GM23338 (cell line): ENCODE measurements at regions not wholly inside any gene's neighbourhood (a gene's known extent, or its start where the extent isn't known, plus 50 kb on each side); places are given as distances from the start of the nearest gene placed in this dataset.

Source experiments
- ATAC-seq: fragments of 200-7000 bp; cut with Tn5 transposase; 3 replicates; pipeline ENCODE4 v1.9.1; 2020
- DNase-seq: peaks from one replicate; pipeline ENCODE4 v3.0.0-alpha.2; 2015; ENCODE audit warnings: low spot score
- H2AFZ ChIP-seq: fragments of 200-600 bp; sonication (generic); 2 replicates; pipeline ENCODE4 v1.8.0; 2016; ENCODE audit warnings: antibody characterized with exemption, mild to moderate bottlenecking, moderate library complexity
- H3F3A ChIP-seq: fragments of 200-600 bp; sonication (generic); replicated peaks from 2 replicates; pipeline ENCODE4 v1.8.0; 2017; ENCODE audit warnings: antibody characterized with exemption, mixed run types, low read depth
- H3K27ac ChIP-seq: fragments of 200-600 bp; sonication (generic); 2 replicates; pipeline ENCODE4 v1.6.1; 2016; ENCODE audit warnings: low read depth
- H3K27me3 ChIP-seq: fragments of 200-600 bp; sonication (generic); 2 replicates; pipeline ENCODE4 v1.8.0; 2016; ENCODE audit warnings: mild to moderate bottlenecking, mixed run types, moderate library complexity; ENCODE audit not compliant: insufficient read depth
- H3K36me3 ChIP-seq: fragments of 200-600 bp; sonication (generic); 2 replicates; pipeline ENCODE4 v1.8.0; 2016; ENCODE audit warnings: mild to moderate bottlenecking; ENCODE audit not compliant: insufficient read depth
- H3K4me1 ChIP-seq: fragments of 200-600 bp; sonication (generic); 2 replicates; pipeline ENCODE4 v1.8.0; 2016; ENCODE audit warnings: mild to moderate bottlenecking, moderate library complexity; ENCODE audit not compliant: insufficient read depth
- H3K4me2 ChIP-seq: fragments of 200-600 bp; sonication (generic); 2 replicates; pipeline ENCODE4 v1.7.1; 2017; ENCODE audit warnings: mixed run types
- H3K4me3 ChIP-seq: fragments of 200-600 bp; sonication (generic); 2 replicates; pipeline ENCODE4 v1.6.1; 2016; ENCODE audit warnings: mixed run types
- H3K79me2 ChIP-seq: fragments of 200-600 bp; sonication (generic); replicated peaks from 2 replicates; pipeline ENCODE4 v1.8.0; 2017; ENCODE audit warnings: mild to moderate bottlenecking; ENCODE audit not compliant: insufficient read depth
- H3K9me2 ChIP-seq: fragments of 200-600 bp; sonication (generic); 2 replicates; pipeline ENCODE4 v1.8.0; 2017; ENCODE audit not compliant: insufficient read depth
- H4K20me1 ChIP-seq: fragments of 200-600 bp; sonication (generic); replicated peaks from 2 replicates; pipeline ENCODE4 v1.8.0; 2017; ENCODE audit warnings: mild to moderate bottlenecking; ENCODE audit not compliant: insufficient read depth
- H3K27ac Mint-ChIP-seq: 2 replicates; pipeline ENCODE4 v1.8.0; 2020; ENCODE audit warnings: inconsistent platforms, mild to moderate bottlenecking, moderate library complexity, mixed read lengths
- H3K27me3 Mint-ChIP-seq: 3 replicates; pipeline ENCODE4 v1.8.0; 2022; ENCODE audit warnings: low read depth, mild to moderate bottlenecking, moderate library complexity, mixed read lengths, inconsistent platforms; ENCODE audit not compliant: insufficient read depth, poor library complexity
- H3K36me3 Mint-ChIP-seq: 3 replicates; pipeline ENCODE4 v1.8.0; 2021; ENCODE audit warnings: low read depth, mild to moderate bottlenecking, inconsistent platforms, moderate library complexity, mixed read lengths
- H3K4me1 Mint-ChIP-seq: 3 replicates; pipeline ENCODE4 v1.8.0; 2020; ENCODE audit warnings: mild to moderate bottlenecking, inconsistent platforms, mixed read lengths
- H3K4me3 Mint-ChIP-seq: 3 replicates; pipeline ENCODE4 v1.8.0; 2021; ENCODE audit warnings: moderate library complexity, mild to moderate bottlenecking, inconsistent platforms, mixed read lengths
- H3K9me3 Mint-ChIP-seq: 3 replicates; pipeline ENCODE4 v1.8.0; 2020; ENCODE audit warnings: moderate library complexity, mild to moderate bottlenecking, inconsistent platforms, mixed read lengths
- CREB1 ChIP-seq: fragments of 250-450 bp; sonication (Bioruptor Pico); IDR thresholded peaks from 2 replicates; pipeline ENCODE4 v1.5.0; 2020; ENCODE audit warnings: low read depth, mild to moderate bottlenecking, moderate library complexity
- ETS1 ChIP-seq: IDR thresholded peaks from 2 replicates; pipeline ENCODE4 v1.6.1; 2016; ENCODE audit warnings: antibody characterized with exemption
- EZH2 ChIP-seq: fragments of 200-600 bp; sonication (generic); IDR thresholded peaks from one replicate; pipeline ENCODE4 v1.8.0; 2017; ENCODE audit warnings: antibody characterized with exemption, mild to moderate bottlenecking, low read depth; ENCODE audit not compliant: unreplicated experiment
- EZH2phosphoT487 ChIP-seq: fragments of 200-600 bp; sonication (generic); IDR thresholded peaks from one replicate; pipeline ENCODE4 v1.8.1; 2018; ENCODE audit warnings: antibody characterized with exemption; ENCODE audit not compliant: unreplicated experiment
- JUNB ChIP-seq: IDR thresholded peaks from one replicate; pipeline ENCODE4 v1.6.1; 2016; ENCODE audit warnings: antibody characterized with exemption; ENCODE audit not compliant: unreplicated experiment
- NANOG ChIP-seq: IDR thresholded peaks from 2 replicates; pipeline ENCODE4 v1.6.1; 2016; ENCODE audit warnings: antibody characterized with exemption, borderline replicate concordance
- POLR2AphosphoS5 ChIP-seq: IDR thresholded peaks from 2 replicates; pipeline ENCODE4 v1.6.1; 2016; ENCODE audit warnings: antibody characterized with exemption, low read depth
- STAT1 ChIP-seq: IDR thresholded peaks from one replicate; pipeline ENCODE4 v1.6.1; 2016; ENCODE audit warnings: antibody characterized with exemption; ENCODE audit not compliant: unreplicated experiment
- ZNF114 ChIP-seq: fragments of 250-450 bp; sonication (Bioruptor Pico); IDR thresholded peaks from 2 replicates; pipeline ENCODE4 v1.5.0; 2020; ENCODE audit warnings: mild to moderate bottlenecking, moderate library complexity
- ZNF331 ChIP-seq: fragments of 250-450 bp; sonication (Bioruptor Pico); IDR thresholded peaks from 2 replicates; pipeline ENCODE4 v1.5.0; 2020; ENCODE audit warnings: low read depth, mild to moderate bottlenecking, moderate library complexity
- TF ChIP-seq, protein P1 (sequence below): fragments of 250-450 bp; sonication (Bioruptor Pico); IDR thresholded peaks from 2 replicates; pipeline ENCODE4 v1.5.0; 2020; ENCODE audit warnings: mild to moderate bottlenecking, moderate library complexity

- Mint-ChIP-seq H3K9me3 (no peaks in the 10 kb centered on the region), H3K27me3 (no peaks in the 10 kb centered on the region), H3K27ac (no peak overlapping the region), H3K4me1 (peaks cover 5% of the 10 kb centered on the region; the same call in 2 of the 3 replicates), H3K36me3 (no peaks in the 10 kb centered on the region), H3K4me3 (no peak overlapping the region)
- DNase-seq (no peak), ATAC-seq (no peak)
- no peaks in the 10 kb centered on the region for H3K36me3 ChIP-seq
- H3K79me2 ChIP-seq, result no peaks in the 10 kb centered on the region
- H3K4me2 ChIP-seq, result no peak overlapping the region
- TF ChIP-seq STAT1 (no peak), EZH2phosphoT487 (no peak), CREB1 (CRISPR knock-in tag) (no peak), POLR2AphosphoS5 (no peak)
- H2AFZ ChIP-seq, result no peak overlapping the region
- peaks cover 7% of the 10 kb centered on the region for H3K9me2 ChIP-seq
- no peaks in the 10 kb centered on the region for H4K20me1 ChIP-seq
- no peak overlapping the region for H3K4me3 ChIP-seq
- H3K27me3 ChIP-seq, result peaks cover 6% of the 10 kb centered on the region; the same call in 1 of the 2 replicates
- no peak overlapping the region for H3K27ac ChIP-seq
- no peaks in the 10 kb centered on the region for H3F3A ChIP-seq
- H3K4me1 ChIP-seq, result no peaks in the 10 kb centered on the region; the same call in 1 of the 2 replicates
Measured at GRCh38 chr12:13770576-13770975, 210.8 kb downstream of the GRIN2B start.

DNA sequence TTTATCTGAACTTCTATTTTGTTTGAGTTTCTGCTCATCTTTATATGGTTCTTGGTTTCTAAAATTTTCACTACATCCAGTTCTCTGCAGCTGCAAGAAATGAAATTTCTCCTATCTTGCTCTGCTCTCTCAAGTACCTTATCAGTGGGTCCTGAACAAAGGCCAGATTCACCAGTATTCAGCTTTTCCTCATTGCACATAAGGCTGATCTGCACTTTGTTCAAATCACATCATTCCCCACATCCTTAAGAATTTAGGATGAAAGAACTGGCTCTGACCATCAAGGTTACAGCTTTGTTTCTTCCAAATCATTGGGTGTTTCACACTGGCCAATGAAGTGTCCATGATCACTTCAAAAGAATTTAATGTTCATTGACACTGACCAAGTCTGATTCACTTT lies 211.4 kb downstream of the GRIN2B start:
- Mint-ChIP-seq H3K9me3 (no peaks in the 10 kb centered on the region), H3K27ac (no peak overlapping the region), H3K4me1 (peaks cover 5% of the 10 kb centered on the region; the same call in 2 of the 3 replicates), H3K27me3 (no peaks in the 10 kb centered on the region), H3K4me3 (no peak overlapping the region), H3K36me3 (no peaks in the 10 kb centered on the region)
- no peak for ATAC-seq
- Histone ChIP-seq H3K27me3 (peaks cover 2% of the 10 kb centered on the region; the same call in 1 of the 2 replicates), H3K4me2 (no peak overlapping the region), H2AFZ (no peak overlapping the region), H3K27ac (no peak overlapping the region), H3K4me3 (no peak overlapping the region), H4K20me1 (no peaks in the 10 kb centered on the region), H3K9me2 (peaks cover 7% of the 10 kb centered on the region), H3K79me2 (no peaks in the 10 kb centered on the region), H3K4me1 (no peaks in the 10 kb centered on the region; the same call in 1 of the 2 replicates), H3F3A (no peaks in the 10 kb centered on the region), H3K36me3 (no peaks in the 10 kb centered on the region)
- TF ChIP-seq NANOG (no peak), ZNF331 (CRISPR knock-in tag) (no peak)
- no peak for DNase-seq

- H3K27ac Mint-ChIP-seq, result no peak overlapping the region
- no peak for ATAC-seq
- H3K4me3 Mint-ChIP-seq, result no peak overlapping the region
- TF ChIP-seq ZNF331 (CRISPR knock-in tag) (no peak), CREB1 (CRISPR knock-in tag) (no peak), ZNF114 (no peak), JUNB (no peak), NANOG (no peak), POLR2AphosphoS5 (no peak), EZH2 (no peak), ETS1 (no peak), STAT1 (no peak)
- TF ChIP-seq, protein P1, sequence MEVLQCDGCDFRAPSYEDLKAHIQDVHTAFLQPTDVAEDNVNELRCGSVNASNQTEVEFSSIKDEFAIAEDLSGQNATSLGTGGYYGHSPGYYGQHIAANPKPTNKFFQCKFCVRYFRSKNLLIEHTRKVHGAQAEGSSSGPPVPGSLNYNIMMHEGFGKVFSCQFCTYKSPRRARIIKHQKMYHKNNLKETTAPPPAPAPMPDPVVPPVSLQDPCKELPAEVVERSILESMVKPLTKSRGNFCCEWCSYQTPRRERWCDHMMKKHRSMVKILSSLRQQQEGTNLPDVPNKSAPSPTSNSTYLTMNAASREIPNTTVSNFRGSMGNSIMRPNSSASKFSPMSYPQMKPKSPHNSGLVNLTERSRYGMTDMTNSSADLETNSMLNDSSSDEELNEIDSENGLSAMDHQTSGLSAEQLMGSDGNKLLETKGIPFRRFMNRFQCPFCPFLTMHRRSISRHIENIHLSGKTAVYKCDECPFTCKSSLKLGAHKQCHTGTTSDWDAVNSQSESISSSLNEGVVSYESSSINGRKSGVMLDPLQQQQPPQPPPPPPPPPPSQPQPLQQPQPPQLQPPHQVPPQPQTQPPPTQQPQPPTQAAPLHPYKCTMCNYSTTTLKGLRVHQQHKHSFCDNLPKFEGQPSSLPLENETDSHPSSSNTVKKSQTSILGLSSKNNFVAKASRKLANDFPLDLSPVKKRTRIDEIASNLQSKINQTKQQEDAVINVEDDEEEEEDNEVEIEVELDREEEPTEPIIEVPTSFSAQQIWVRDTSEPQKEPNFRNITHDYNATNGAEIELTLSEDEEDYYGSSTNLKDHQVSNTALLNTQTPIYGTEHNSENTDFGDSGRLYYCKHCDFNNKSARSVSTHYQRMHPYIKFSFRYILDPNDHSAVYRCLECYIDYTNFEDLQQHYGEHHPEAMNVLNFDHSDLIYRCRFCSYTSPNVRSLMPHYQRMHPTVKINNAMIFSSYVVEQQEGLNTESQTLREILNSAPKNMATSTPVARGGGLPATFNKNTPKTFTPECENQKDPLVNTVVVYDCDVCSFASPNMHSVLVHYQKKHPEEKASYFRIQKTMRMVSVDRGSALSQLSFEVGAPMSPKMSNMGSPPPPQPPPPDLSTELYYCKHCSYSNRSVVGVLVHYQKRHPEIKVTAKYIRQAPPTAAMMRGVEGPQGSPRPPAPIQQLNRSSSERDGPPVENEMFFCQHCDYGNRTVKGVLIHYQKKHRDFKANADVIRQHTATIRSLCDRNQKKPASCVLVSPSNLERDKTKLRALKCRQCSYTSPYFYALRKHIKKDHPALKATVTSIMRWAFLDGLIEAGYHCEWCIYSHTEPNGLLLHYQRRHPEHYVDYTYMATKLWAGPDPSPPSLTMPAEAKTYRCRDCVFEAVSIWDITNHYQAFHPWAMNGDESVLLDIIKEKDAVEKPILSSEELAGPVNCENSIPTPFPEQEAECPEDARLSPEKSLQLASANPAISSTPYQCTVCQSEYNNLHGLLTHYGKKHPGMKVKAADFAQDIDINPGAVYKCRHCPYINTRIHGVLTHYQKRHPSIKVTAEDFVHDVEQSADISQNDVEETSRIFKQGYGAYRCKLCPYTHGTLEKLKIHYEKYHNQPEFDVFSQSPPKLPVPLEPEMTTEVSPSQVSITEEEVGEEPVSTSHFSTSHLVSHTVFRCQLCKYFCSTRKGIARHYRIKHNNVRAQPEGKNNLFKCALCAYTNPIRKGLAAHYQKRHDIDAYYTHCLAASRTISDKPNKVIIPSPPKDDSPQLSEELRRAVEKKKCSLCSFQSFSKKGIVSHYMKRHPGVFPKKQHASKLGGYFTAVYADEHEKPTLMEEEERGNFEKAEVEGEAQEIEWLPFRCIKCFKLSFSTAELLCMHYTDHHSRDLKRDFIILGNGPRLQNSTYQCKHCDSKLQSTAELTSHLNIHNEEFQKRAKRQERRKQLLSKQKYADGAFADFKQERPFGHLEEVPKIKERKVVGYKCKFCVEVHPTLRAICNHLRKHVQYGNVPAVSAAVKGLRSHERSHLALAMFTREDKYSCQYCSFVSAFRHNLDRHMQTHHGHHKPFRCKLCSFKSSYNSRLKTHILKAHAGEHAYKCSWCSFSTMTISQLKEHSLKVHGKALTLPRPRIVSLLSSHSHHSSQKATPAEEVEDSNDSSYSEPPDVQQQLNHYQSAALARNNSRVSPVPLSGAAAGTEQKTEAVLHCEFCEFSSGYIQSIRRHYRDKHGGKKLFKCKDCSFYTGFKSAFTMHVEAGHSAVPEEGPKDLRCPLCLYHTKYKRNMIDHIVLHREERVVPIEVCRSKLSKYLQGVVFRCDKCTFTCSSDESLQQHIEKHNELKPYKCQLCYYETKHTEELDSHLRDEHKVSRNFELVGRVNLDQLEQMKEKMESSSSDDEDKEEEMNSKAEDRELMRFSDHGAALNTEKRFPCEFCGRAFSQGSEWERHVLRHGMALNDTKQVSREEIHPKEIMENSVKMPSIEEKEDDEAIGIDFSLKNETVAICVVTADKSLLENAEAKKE (CRISPR knock-in tag), result no peak
Measured at GRCh38 chr12:13769273-13769672, 212.1 kb downstream of the GRIN2B start.

More at GRCh38 chr12:13769273-13769672, 212.1 kb downstream of the GRIN2B start:
- no peaks in the 10 kb centered on the region for H3K79me2 ChIP-seq
- H4K20me1 ChIP-seq, result no peaks in the 10 kb centered on the region
- no peaks in the 10 kb centered on the region for H3K36me3 Mint-ChIP-seq
- no peak overlapping the region for H3K4me3 ChIP-seq
- H3K9me2 ChIP-seq, result peaks cover 7% of the 10 kb centered on the region
- H3K9me3 Mint-ChIP-seq, result no peaks in the 10 kb centered on the region
- H3K27ac ChIP-seq, result no peak overlapping the region
- no peaks in the 10 kb centered on the region for H3K27me3 ChIP-seq
- H3K4me1 Mint-ChIP-seq, result peaks cover 5% of the 10 kb centered on the region; the same call in 2 of the 3 replicates
- H3K4me2 ChIP-seq, result no peak overlapping the region
- no peaks in the 10 kb centered on the region for H3K36me3 ChIP-seq
- no peak overlapping the region for H2AFZ ChIP-seq
- DNase-seq, result no peak
- no peaks in the 10 kb centered on the region for H3K27me3 Mint-ChIP-seq
- H3F3A ChIP-seq, result no peaks in the 10 kb centered on the region
- no peaks in the 10 kb centered on the region; the same call in 1 of the 2 replicates for H3K4me1 ChIP-seq
